Stomach (tissue), 4 donors: ENCODE measurements at regions not wholly inside any gene's neighbourhood (a gene's known extent, or its start where the extent isn't known, plus 50 kb on each side); places are given as distances from the start of the nearest gene placed in this dataset.

Experiments
- POLR2A ChIP-seq, 4 donors: fragments of 450-650 bp; IDR thresholded peaks; one replicate each; pipeline ENCODE4 v1.6.1; 2016; ENCODE audit warnings: antibody characterized with exemption in 4 of 4, control low read depth in 2 of 4, mild to moderate bottlenecking in 1 of 4, moderate library complexity in 1 of 4
- TF ChIP-seq, protein P1 (sequence below), 7 experiments: fragments of 450-650 bp in 4 of 7; fragments of 200-600 bp in 3 of 7; sonication (generic) in 3 of 7; IDR thresholded peaks; one replicate each; pipeline ENCODE4 v1.5.1; 2016 to 2019; ENCODE audit warnings: antibody characterized with exemption in 7 of 7, control low read depth in 2 of 7, mild to moderate bottlenecking in 1 of 7

DNA sequence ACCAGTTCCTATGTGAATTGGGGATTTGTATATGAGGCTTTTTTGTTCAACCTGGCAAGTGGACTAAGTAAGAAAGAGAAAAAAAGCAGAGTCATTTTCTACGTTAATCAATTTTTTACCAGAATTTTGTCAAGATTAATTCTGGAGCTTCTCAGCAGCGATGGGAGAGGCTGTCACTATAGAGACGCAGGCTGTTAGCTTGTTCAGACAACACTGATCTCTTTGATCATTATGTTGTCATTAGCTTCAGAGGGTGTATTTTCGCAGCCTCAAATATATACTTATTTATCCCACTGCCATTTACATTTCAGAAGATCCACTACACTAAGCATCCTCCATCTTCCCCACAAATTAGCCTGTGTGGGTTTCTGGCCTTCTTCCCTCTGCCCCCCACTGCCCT, 196.7 kb upstream of the PFKP start:
- no peak for TF ChIP-seq POLR2A (IDR thresholded peaks at IDR 0.05)
- TF ChIP-seq, protein P1, sequence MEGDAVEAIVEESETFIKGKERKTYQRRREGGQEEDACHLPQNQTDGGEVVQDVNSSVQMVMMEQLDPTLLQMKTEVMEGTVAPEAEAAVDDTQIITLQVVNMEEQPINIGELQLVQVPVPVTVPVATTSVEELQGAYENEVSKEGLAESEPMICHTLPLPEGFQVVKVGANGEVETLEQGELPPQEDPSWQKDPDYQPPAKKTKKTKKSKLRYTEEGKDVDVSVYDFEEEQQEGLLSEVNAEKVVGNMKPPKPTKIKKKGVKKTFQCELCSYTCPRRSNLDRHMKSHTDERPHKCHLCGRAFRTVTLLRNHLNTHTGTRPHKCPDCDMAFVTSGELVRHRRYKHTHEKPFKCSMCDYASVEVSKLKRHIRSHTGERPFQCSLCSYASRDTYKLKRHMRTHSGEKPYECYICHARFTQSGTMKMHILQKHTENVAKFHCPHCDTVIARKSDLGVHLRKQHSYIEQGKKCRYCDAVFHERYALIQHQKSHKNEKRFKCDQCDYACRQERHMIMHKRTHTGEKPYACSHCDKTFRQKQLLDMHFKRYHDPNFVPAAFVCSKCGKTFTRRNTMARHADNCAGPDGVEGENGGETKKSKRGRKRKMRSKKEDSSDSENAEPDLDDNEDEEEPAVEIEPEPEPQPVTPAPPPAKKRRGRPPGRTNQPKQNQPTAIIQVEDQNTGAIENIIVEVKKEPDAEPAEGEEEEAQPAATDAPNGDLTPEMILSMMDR (IDR thresholded peaks at IDR 0.05): no peak
